Heart left ventricle (tissue), 16 donors: ENCODE measurements at regions not wholly inside any gene's neighbourhood (a gene's known extent, or its start where the extent isn't known, plus 50 kb on each side); places are given as distances from the start of the nearest gene placed in this dataset.

Source experiments
- ATAC-seq, 4 donors: fragments of 200-7000 bp; cut with Tn5 transposase; one replicate each; pipeline ENCODE4 v1.9.1; 2020 to 2022; ENCODE audit warnings: moderate library complexity in 4 of 4, mild to moderate bottlenecking in 3 of 4, moderate number of reproducible peaks in 1 of 4
- DNase-seq, 5 donors: peaks; one replicate each; pipeline ENCODE4 v3.0.0-alpha.2; 2020
- H3K27ac ChIP-seq, 12 donors: fragments of 200-600 bp; sonication (generic) in 4 of 12; one replicate each; pipeline versions ENCODE4 v1.5.0 to v1.8.0; 2016 to 2022; ENCODE audit warnings: mild to moderate bottlenecking in 2 of 12
- H3K27me3 ChIP-seq, 9 donors: fragments of 200-600 bp; sonication (generic) in 2 of 9; one replicate each; pipeline versions ENCODE4 v1.5.1 to v1.8.0; 2016 to 2022; ENCODE audit warnings: mild to moderate bottlenecking in 3 of 9
- H3K36me3 ChIP-seq, 9 donors: fragments of 200-600 bp; sonication (generic) in 2 of 9; one replicate each; pipeline versions ENCODE4 v1.5.0 to v1.8.0; 2018 to 2022; ENCODE audit warnings: mild to moderate bottlenecking in 2 of 9
- H3K4me1 ChIP-seq, 12 donors: fragments of 200-600 bp; sonication (generic) in 4 of 12; one replicate each; pipeline versions ENCODE4 v1.5.0 to v1.8.0; 2016 to 2022; ENCODE audit warnings: mild to moderate bottlenecking in 3 of 12
- H3K4me3 ChIP-seq, 12 donors: fragments of 200-600 bp; sonication (generic) in 4 of 12; one replicate each; pipeline versions ENCODE4 v1.5.0 to v1.8.0; 2017 to 2022; ENCODE audit warnings: mild to moderate bottlenecking in 9 of 12, moderate library complexity in 4 of 12
- H3K9me3 ChIP-seq, 12 donors: fragments of 200-600 bp; sonication (generic) in 4 of 12; one replicate each; pipeline versions ENCODE4 v1.5.0 to v1.8.0; 2016 to 2022; ENCODE audit warnings: mild to moderate bottlenecking in 1 of 12
- POLR2A ChIP-seq, 2 donors: fragments of 450-650 bp; IDR thresholded peaks; one replicate each; pipeline ENCODE4 v1.6.1; 2017; ENCODE audit warnings: antibody characterized with exemption in 2 of 2, mild to moderate bottlenecking in 2 of 2, moderate library complexity in 2 of 2
- WGBS, 4 donors: extraction: QIAGEN DNeasy Blood & Tissue Kit in 2 of 4; methylation state at CpG; one replicate each; pipeline versions ENCODE4 v1.1.5 to v1.1.7; 2013 to 2018; 5-methylcytosine and 5-hydroxymethylcytosine counted together
- intact Hi-C, 10 donors: fragments of 100-400 bp; cut with DNase I; formaldehyde crosslinking; loops; one replicate each; pipeline versions ENCODE4 v1.11.1 to v1.14.2; 2022
- TF ChIP-seq, protein P1 (sequence below), 12 donors: fragments of 200-600 bp; sonication (generic) in 4 of 12; IDR thresholded peaks; one replicate each; pipeline versions ENCODE4 v1.5.0 to v1.8.0; 2018 to 2022; ENCODE audit warnings: antibody characterized with exemption in 12 of 12, mild to moderate bottlenecking in 5 of 12
- donor health status: ischemic (EF 13 %, LVEDD 7.1; RV severe dilation, severe dysfunction).
- donor health status: healthy with polysubstance abuse.
- donor health status: DM: no; HTN: yes; CAD: no.
- donor health status: DM: no; HTN: no; CAD: no.
- donor health status: ischemic (EF 25% LVEDD 6.9; RV normal size, moderate dysfunction).
- donor health status: ischemic (EF 25% LVEDD 5.7; RV mildly dilated, moderate dysfunction).
- donor health status: healthy.
- donor health status: DM: yes; HTN: yes; CAD: no.
- donor health status: ischemic (EF 35%, LVEDD 5.7; RV mildly dilated, moderate dysfunction).
- donor health status: nonischemic (EF 11% LVEDD 7.7; RV severe dilation, severe dysfunction).
- donor health status: DM: yes; HTN: yes; CAD: no.
- donor health status: PGD.
- donor health status: ischemic (EF 29% LVEDD 5.4; RV normal size, mild dysfunction).
- donor health status: nonischemic (EF 23%, LVEDD 6.1; RV moderate dilation, normal function).

GRCh38 chr6:40678941-40679340 is 91.8 kb upstream of the LRFN2 start:
- Histone ChIP-seq H3K36me3 (no peaks in the 10 kb centered on the region), H3K4me1 (no peaks in the 10 kb centered on the region), H3K27ac (no peak overlapping the region), H3K27me3 (peaks cover 0 to 10% (median 0%) of the 10 kb centered on the region in 9 donors), H3K4me3 (no peak overlapping the region), H3K9me3 (peaks cover 0 to 11% (median 0%) of the 10 kb centered on the region in 12 donors)
- ATAC-seq (no peak), DNase-seq (no peak)
- intact Hi-C loops: no loop called here
- no peak for TF ChIP-seq POLR2A (IDR thresholded peaks at IDR 0.05)
- TF ChIP-seq, protein P1, sequence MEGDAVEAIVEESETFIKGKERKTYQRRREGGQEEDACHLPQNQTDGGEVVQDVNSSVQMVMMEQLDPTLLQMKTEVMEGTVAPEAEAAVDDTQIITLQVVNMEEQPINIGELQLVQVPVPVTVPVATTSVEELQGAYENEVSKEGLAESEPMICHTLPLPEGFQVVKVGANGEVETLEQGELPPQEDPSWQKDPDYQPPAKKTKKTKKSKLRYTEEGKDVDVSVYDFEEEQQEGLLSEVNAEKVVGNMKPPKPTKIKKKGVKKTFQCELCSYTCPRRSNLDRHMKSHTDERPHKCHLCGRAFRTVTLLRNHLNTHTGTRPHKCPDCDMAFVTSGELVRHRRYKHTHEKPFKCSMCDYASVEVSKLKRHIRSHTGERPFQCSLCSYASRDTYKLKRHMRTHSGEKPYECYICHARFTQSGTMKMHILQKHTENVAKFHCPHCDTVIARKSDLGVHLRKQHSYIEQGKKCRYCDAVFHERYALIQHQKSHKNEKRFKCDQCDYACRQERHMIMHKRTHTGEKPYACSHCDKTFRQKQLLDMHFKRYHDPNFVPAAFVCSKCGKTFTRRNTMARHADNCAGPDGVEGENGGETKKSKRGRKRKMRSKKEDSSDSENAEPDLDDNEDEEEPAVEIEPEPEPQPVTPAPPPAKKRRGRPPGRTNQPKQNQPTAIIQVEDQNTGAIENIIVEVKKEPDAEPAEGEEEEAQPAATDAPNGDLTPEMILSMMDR (IDR thresholded peaks at IDR 0.05): no peak
- 77 to 84% (median 81%) methylated on average over 4 to 6 of the region's 6 CpGs for WGBS, 4 donors

DNA sequence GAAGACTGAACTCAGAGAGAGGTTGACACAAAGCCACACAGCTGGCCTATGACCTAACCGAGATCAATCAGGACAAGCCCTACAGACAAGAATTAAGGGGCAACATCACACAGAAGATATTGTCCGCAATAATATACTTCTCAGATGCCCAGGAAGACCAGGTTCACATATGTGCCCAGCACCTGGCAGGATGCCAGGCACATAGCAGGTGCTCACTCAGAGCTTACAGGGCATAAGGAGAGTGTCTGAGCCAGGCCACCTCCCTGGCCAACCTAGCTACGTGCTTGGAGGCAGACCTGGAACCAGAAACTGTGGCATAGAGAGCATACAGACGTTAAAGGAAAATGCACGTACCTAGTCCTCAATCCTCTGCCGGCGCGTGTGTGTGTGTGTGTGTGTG is 87.0 kb upstream of the LRFN2 start:
- WGBS, 4 donors: 79 to 89% (median 86%) methylated on average over 8 of the region's 8 CpGs
- H3K27me3 ChIP-seq: peaks cover 0 to 10% (median 0%) of the 10 kb centered on the region in 9 donors
- DNase-seq (no peak), ATAC-seq (no peak)
- no peak for TF ChIP-seq POLR2A (IDR thresholded peaks at IDR 0.05)
- TF ChIP-seq, protein P1 (IDR thresholded peaks at IDR 0.05): no peak
- no peaks in the 10 kb centered on the region for H3K36me3 ChIP-seq
- intact Hi-C loops: no loop called here
- no peaks in the 10 kb centered on the region for H3K4me1 ChIP-seq
- no peak overlapping the region for H3K4me3 ChIP-seq
- H3K9me3 ChIP-seq: peaks cover 0 to 11% (median 0%) of the 10 kb centered on the region in 12 donors
- no peak overlapping the region for H3K27ac ChIP-seq

GRCh38 chr6:40672087-40672486 is 84.9 kb upstream of the LRFN2 start:
- WGBS, 4 donors: 66 to 79% (median 74%) methylated on average over 5 of the region's 5 CpGs
- intact Hi-C loops: no loop called here
- DNase-seq (no peak), ATAC-seq (no peak)
- Histone ChIP-seq H3K4me1 (no peaks in the 10 kb centered on the region), H3K36me3 (no peaks in the 10 kb centered on the region), H3K4me3 (no peak overlapping the region), H3K27me3 (peaks cover 0 to 8% (median 0%) of the 10 kb centered on the region in 9 donors), H3K9me3 (no peaks in the 10 kb centered on the region), H3K27ac (no peak overlapping the region)
- TF ChIP-seq POLR2A (IDR thresholded peaks at IDR 0.05): no peak
- TF ChIP-seq, protein P1 (IDR thresholded peaks at IDR 0.05): peak in 3 of 12 donors; percentile 14 to 16 (median 15)

DNA sequence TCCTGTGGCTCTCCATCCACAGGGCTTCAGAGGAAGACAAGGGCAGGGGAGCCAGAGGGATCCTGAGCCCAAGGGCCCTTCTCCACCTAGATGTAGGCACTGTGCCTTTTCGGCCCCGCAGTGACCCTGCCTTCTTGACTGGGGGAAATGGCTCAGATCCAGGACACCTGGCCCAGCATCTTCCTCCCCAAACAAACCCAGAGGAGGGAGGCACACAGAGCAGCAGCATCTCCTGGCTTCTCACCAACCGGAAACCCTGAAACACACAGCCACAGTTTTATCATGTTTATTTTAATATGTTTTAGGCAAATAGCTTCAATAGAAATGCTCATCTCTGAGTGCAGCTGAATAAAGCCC is 84.5 kb upstream of the LRFN2 start:
- Histone ChIP-seq H3K9me3 (no peaks in the 10 kb centered on the region), H3K27me3 (peaks cover 0 to 8% (median 0%) of the 10 kb centered on the region in 9 donors), H3K36me3 (no peaks in the 10 kb centered on the region), H3K4me1 (no peaks in the 10 kb centered on the region), H3K27ac (no peak overlapping the region), H3K4me3 (no peak overlapping the region)
- ATAC-seq: no peak
- intact Hi-C loops: no loop called here
- 79 to 100% (median 86%) methylated on average over 3 of the region's 3 CpGs for WGBS, 4 donors
- no peak for DNase-seq
- TF ChIP-seq POLR2A (IDR thresholded peaks at IDR 0.05): no peak
- TF ChIP-seq, protein P1 (IDR thresholded peaks at IDR 0.05): no peak
